H1 (cell line): ENCODE measurements at regions not wholly inside any gene's neighbourhood (a gene's known extent, or its start where the extent isn't known, plus 50 kb on each side); places are given as distances from the start of the nearest gene placed in this dataset.

Source experiments
- CTCF ChIA-PET: fragments of 300-600 bp; sonication (Branson Sonifier 250); formaldehyde crosslinking; loops from one replicate; lab custom pipeline; 2021; ENCODE audit not compliant: partially characterized antibody; lab: Charles Lee
- POLR2A ChIA-PET: fragments of 300-600 bp; sonication (Branson Sonifier 250); formaldehyde crosslinking; loops from one replicate; lab custom pipeline; 2021; ENCODE audit warnings: inconsistent platforms; ENCODE audit not compliant: partially characterized antibody; lab: Charles Lee
- DNase-seq, 2 experiments: peaks; one replicate each; pipeline versions ENCODE4 v3.0.0 to v3.0.0-alpha.2; 2010 to 2022; ENCODE audit warnings: low spot score in 2 of 2, low read depth in 1 of 2, mixed read lengths in 1 of 2
- FAIRE-seq: peaks from 2 replicates; lab custom pipeline; 2011; peaks lifted over from hg19 to GRCh38; lab: Jason Lieb, UNC
- H2AFZ ChIP-seq: 2 replicates; pipeline ENCODE4 v1.8.1; 2012; ENCODE audit warnings: low read length, inconsistent platforms
- H2AK5ac ChIP-seq: 2 replicates; pipeline ENCODE4 v1.6.1; 2013; ENCODE audit warnings: low read depth, low read length
- H2BK120ac ChIP-seq: replicated peaks from 2 replicates; pipeline ENCODE3; 2013; ENCODE audit warnings: low read depth, low read length, inconsistent platforms
- H2BK12ac ChIP-seq: 2 replicates; pipeline ENCODE4 v1.6.1; 2013; ENCODE audit warnings: low read depth, low read length
- H2BK15ac ChIP-seq: 2 replicates; pipeline ENCODE4 v1.6.1; 2013; ENCODE audit warnings: low read length
- H2BK20ac ChIP-seq: 2 replicates; pipeline ENCODE4 v1.6.1; 2013; ENCODE audit warnings: low read length
- H2BK5ac ChIP-seq: 2 replicates; pipeline ENCODE4 v1.6.1; 2013; ENCODE audit warnings: low read depth, low read length
- H3K14ac ChIP-seq: 2 replicates; pipeline ENCODE4 v1.6.1; 2013; ENCODE audit warnings: inconsistent platforms; ENCODE audit not compliant: insufficient read length
- H3K18ac ChIP-seq: 2 replicates; pipeline ENCODE4 v1.6.1; 2013; ENCODE audit warnings: low read length; ENCODE audit errors: extremely low read depth
- H3K23ac ChIP-seq: 2 replicates; pipeline ENCODE4 v1.6.1; 2013; ENCODE audit warnings: inconsistent platforms; ENCODE audit not compliant: insufficient read length
- H3K23me2 ChIP-seq: 2 replicates; pipeline ENCODE4 v1.6.1; 2013; ENCODE audit warnings: low read depth, low read length
- H3K27ac ChIP-seq: 2 replicates; pipeline ENCODE4 v1.6.1; 2011; ENCODE audit warnings: low read depth, low read length, inconsistent platforms
- H3K27me3 ChIP-seq, 4 experiments: replicated peaks in 1 of 4; 1 replicate in 1 of 4; 2 replicates in 3 of 4; pipeline versions ENCODE4 v1.6.1 to v1.8.1; 2011 to 2013; ENCODE audit warnings: low read length in 3 of 4, mild to moderate bottlenecking in 3 of 4, inconsistent platforms in 2 of 4, mixed read lengths in 2 of 4, moderate library complexity in 1 of 4; ENCODE audit not compliant: control insufficient read depth in 3 of 4, insufficient read depth in 3 of 4; ENCODE audit errors: extremely low read depth in 1 of 4
- H3K36me3 ChIP-seq, 4 experiments: 2 replicates each; pipeline versions ENCODE4 v1.6.1 to v1.8.1; 2011 to 2013; ENCODE audit warnings: mild to moderate bottlenecking in 4 of 4, low read length in 3 of 4, moderate library complexity in 2 of 4, control low read depth in 1 of 4, inconsistent platforms in 1 of 4; ENCODE audit not compliant: insufficient read depth in 4 of 4, control insufficient read depth in 2 of 4
- H3K4ac ChIP-seq: replicated peaks from 2 replicates; pipeline ENCODE3; 2013; ENCODE audit warnings: low read length, low read depth, mixed read lengths, inconsistent platforms; ENCODE audit not compliant: insufficient read length
- H3K4me1 ChIP-seq, 4 experiments: replicated peaks in 1 of 4; 1 replicate in 1 of 4; 2 replicates in 3 of 4; pipeline versions ENCODE4 v1.6.1 to v1.8.1; 2011 to 2013; ENCODE audit warnings: low read length in 3 of 4, inconsistent platforms in 2 of 4, mixed read lengths in 1 of 4; ENCODE audit not compliant: insufficient read depth in 4 of 4, control insufficient read depth in 3 of 4
- H3K4me2 ChIP-seq, 2 experiments: 2 replicates each; pipeline versions ENCODE4 v1.6.1 to v1.8.1; 2011 to 2013; ENCODE audit warnings: low read depth in 2 of 2, low read length in 2 of 2, control low read depth in 1 of 2, inconsistent platforms in 1 of 2, mild to moderate bottlenecking in 1 of 2; ENCODE audit not compliant: insufficient read depth in 1 of 2
- H3K4me3 ChIP-seq, 4 experiments: fragments of 200-600, 300-600 bp in 1 of 4; sonication (generic), shearing (Covaris generic), sonication (Bioruptor Twin) in 1 of 4; 2 replicates each; pipeline versions ENCODE4 v1.5.1 to v1.8.1; 2011 to 2016; ENCODE audit warnings: low read length in 4 of 4, low read depth in 3 of 4, control low read depth in 2 of 4, inconsistent platforms in 2 of 4, mild to moderate bottlenecking in 2 of 4, mixed read lengths in 1 of 4, moderate library complexity in 1 of 4; ENCODE audit not compliant: insufficient read depth in 2 of 4; ENCODE audit errors: extremely low read depth in 1 of 4
- H3K56ac ChIP-seq: replicated peaks from 2 replicates; pipeline ENCODE3; 2013; ENCODE audit warnings: low read depth, mild to moderate bottlenecking, mixed read lengths, low read length, inconsistent platforms; ENCODE audit not compliant: insufficient read length
- H3K79me1 ChIP-seq: 2 replicates; pipeline ENCODE4 v1.6.1; 2013; ENCODE audit warnings: low read depth, low read length, control low read depth
- H3K79me2 ChIP-seq, 2 experiments: 2 replicates each; pipeline versions ENCODE4 v1.6.1 to v1.8.1; 2012 to 2013; ENCODE audit warnings: low read length in 2 of 2, mild to moderate bottlenecking in 2 of 2, inconsistent platforms in 1 of 2; ENCODE audit not compliant: insufficient read depth in 2 of 2, control insufficient read depth in 1 of 2
- H3K9ac ChIP-seq, 4 experiments: replicated peaks in 1 of 4; 1 replicate in 1 of 4; 2 replicates in 3 of 4; pipeline versions ENCODE4 v1.6.1 to v1.8.1; 2011 to 2013; ENCODE audit warnings: low read depth in 3 of 4, low read length in 3 of 4, control low read depth in 2 of 4, mild to moderate bottlenecking in 2 of 4, moderate library complexity in 2 of 4, inconsistent platforms in 1 of 4; ENCODE audit errors: extremely low read depth in 1 of 4
- H3K9me3 ChIP-seq, 2 experiments: 2 replicates each; pipeline versions ENCODE4 v1.6.1 to v1.8.1; 2012 to 2013; ENCODE audit warnings: mild to moderate bottlenecking in 2 of 2, moderate library complexity in 2 of 2, control low read depth in 1 of 2, inconsistent platforms in 1 of 2, low read depth in 1 of 2, low read length in 1 of 2, mixed read lengths in 1 of 2; ENCODE audit not compliant: insufficient read depth in 2 of 2
- H4K20me1 ChIP-seq, 2 experiments: replicated peaks in 1 of 2; 2 replicates each; pipeline versions ENCODE3 to v1.8.1; 2011 to 2013; ENCODE audit warnings: inconsistent platforms in 2 of 2, low read length in 2 of 2, mild to moderate bottlenecking in 1 of 2; ENCODE audit not compliant: insufficient read depth in 2 of 2, control insufficient read depth in 1 of 2
- H4K5ac ChIP-seq: 2 replicates; pipeline ENCODE4 v1.6.1; 2013; ENCODE audit warnings: low read length, low read depth, mixed read lengths, inconsistent platforms; ENCODE audit not compliant: insufficient read length
- H4K8ac ChIP-seq: 2 replicates; pipeline ENCODE4 v1.8.0; 2013; ENCODE audit warnings: mild to moderate bottlenecking, moderate library complexity, low read length, inconsistent platforms; ENCODE audit not compliant: insufficient read depth; ENCODE audit errors: extremely low read depth
- H4K91ac ChIP-seq: replicated peaks from 2 replicates; pipeline ENCODE3; 2013; ENCODE audit warnings: low read length, mixed read lengths, inconsistent platforms; ENCODE audit not compliant: insufficient read length
- EZH2 ChIP-seq: fragments of 200-600 bp; sonication (generic); IDR thresholded peaks from 2 replicates; pipeline ENCODE4 v1.7.1; 2012; ENCODE audit warnings: low read depth, mild to moderate bottlenecking, moderate library complexity, low read length, inconsistent platforms; ENCODE audit not compliant: severe bottlenecking
- KDM1A ChIP-seq: fragments of 200-600, 300-600 bp; sonication (generic); IDR thresholded peaks from 2 replicates; pipeline ENCODE4 v1.7.1; 2016; ENCODE audit warnings: mild to moderate bottlenecking, low read length, borderline replicate concordance
- TAF1 ChIP-seq: IDR thresholded peaks from 2 replicates; pipeline ENCODE4 v1.6.1; 2011; ENCODE audit warnings: mild to moderate bottlenecking, low read depth, low read length
- WGBS, 2 experiments: shearing (Covaris generic) in 1 of 2; methylation state at CpG; one replicate each; pipeline versions ENCODE4 v1.1.6 to v1.1.7; 2013 to 2015; ENCODE audit warnings: low lambda C conversion rate in 2 of 2, mixed read lengths in 2 of 2, inconsistent platforms in 1 of 2, low coverage in 1 of 2, missing lambda C conversion rate in 1 of 2; ENCODE audit not compliant: insufficient replicate concordance in 2 of 2, insufficient coverage in 1 of 2, insufficient read length in 1 of 2; ENCODE audit errors: extremely low coverage in 1 of 2, missing lambda C conversion rate in 1 of 2; 5-methylcytosine and 5-hydroxymethylcytosine counted together

DNA sequence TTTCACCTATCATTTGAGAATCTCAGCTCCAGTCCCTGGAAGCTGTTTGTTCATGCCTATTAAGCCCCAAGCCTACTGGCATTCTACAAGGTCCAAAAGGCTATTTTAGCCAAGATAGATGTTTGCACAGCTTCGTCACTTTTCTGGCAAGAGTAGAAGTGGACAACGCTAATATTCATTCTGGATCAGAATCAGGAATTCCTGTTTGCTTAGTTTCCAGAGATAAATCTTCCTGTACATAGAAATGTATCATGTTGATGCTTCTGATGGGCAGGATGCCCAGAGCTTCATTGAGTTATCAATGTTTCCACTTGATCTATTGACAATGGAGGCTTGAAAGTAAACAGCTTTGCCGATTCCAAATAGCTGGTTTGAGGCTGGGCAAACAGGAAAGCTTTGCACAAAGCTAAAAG, 260.7 kb upstream of the CA10 start:
- no peak for DNase-seq
- WGBS, 2 experiments: 92% methylated on average over 3 of the region's 3 CpGs; no CpG with 5 or more reads in 1 of the 2 experiments
- Histone ChIP-seq H3K56ac (no peak overlapping the region), H3K4me3 (no peak overlapping the region), H3K4me2 (no peak overlapping the region), H3K79me1 (no peaks in the 10 kb centered on the region), H3K23ac (no peak overlapping the region), H4K5ac (no peak overlapping the region), H3K36me3 (no peaks in the 10 kb centered on the region), H4K8ac (no peak overlapping the region), H2BK120ac (no peak overlapping the region), H3K27ac (no peak overlapping the region), H4K20me1 (no peaks in the 10 kb centered on the region), H3K23me2 (no peaks in the 10 kb centered on the region), H2BK20ac (no peak overlapping the region), H2AFZ (no peak overlapping the region), H3K14ac (no peak overlapping the region), H2BK12ac (no peak overlapping the region), H3K27me3 (no peaks in the 10 kb centered on the region), H2AK5ac (no peak overlapping the region), H3K9me3 (no peaks in the 10 kb centered on the region), H2BK5ac (no peak overlapping the region), H3K4ac (no peak overlapping the region), H3K79me2 (no peaks in the 10 kb centered on the region), H2BK15ac (no peak overlapping the region), H3K4me1 (no peaks in the 10 kb centered on the region), H3K9ac (no peak overlapping the region), H3K18ac (no peak overlapping the region), H4K91ac (no peak overlapping the region)
- no peak for FAIRE-seq
- no peak for TF ChIP-seq TAF1
- TF ChIP-seq KDM1A: no peak
- TF ChIP-seq EZH2: no peak
- ChIA-PET POLR2A (no interaction called here), CTCF (interaction anchor here (1.3 kb wide), 1 partner anchor 35 kb away, joined by 5 read pairs; no protein-coding TSS in a partner anchor)
